DND-41 (cell line): ENCODE measurements at regions not wholly inside any gene's neighbourhood (a gene's known extent, or its start where the extent isn't known, plus 50 kb on each side); places are given as distances from the start of the nearest gene placed in this dataset.

Experiments
- ATAC-seq: fragments of 200-7000 bp; cut with Tn5 transposase; 3 replicates; pipeline ENCODE4 v1.9.1; 2021; ENCODE audit warnings: low read depth; ENCODE audit not compliant: insufficient read depth
- DNase-seq: peaks from one replicate; pipeline ENCODE4 v3.0.0-alpha.2; 2020
- H2AFZ ChIP-seq: 2 replicates; pipeline ENCODE4 v1.6.0; 2012; ENCODE audit warnings: low read depth, low read length
- H3K27ac ChIP-seq: 2 replicates; pipeline ENCODE4 v1.5.1; 2012; ENCODE audit warnings: low read length, inconsistent platforms
- H3K27me3 ChIP-seq: fragments of 200-600 bp; sonication (generic); 2 replicates; pipeline ENCODE4 v1.6.0; 2012; ENCODE audit warnings: low read length, mild to moderate bottlenecking, inconsistent platforms; ENCODE audit not compliant: insufficient read depth, poor library complexity
- H3K36me3 ChIP-seq: 2 replicates; pipeline ENCODE4 v1.5.1; 2012; ENCODE audit warnings: low read length, inconsistent platforms; ENCODE audit not compliant: insufficient read depth
- H3K4me1 ChIP-seq: 2 replicates; pipeline ENCODE4 v1.5.1; 2012; ENCODE audit warnings: mild to moderate bottlenecking, low read length; ENCODE audit not compliant: insufficient read depth
- H3K4me2 ChIP-seq: 2 replicates; pipeline ENCODE4 v1.6.0; 2012; ENCODE audit warnings: mild to moderate bottlenecking, moderate library complexity, low read length, inconsistent platforms; ENCODE audit not compliant: insufficient read depth
- H3K4me3 ChIP-seq, 2 experiments: fragments of 200-600 bp in 1 of 2; shearing (Covaris generic) in 1 of 2; 2 replicates each; pipeline ENCODE4 v1.5.1; 2012 to 2016; ENCODE audit warnings: inconsistent platforms in 2 of 2, low read length in 2 of 2, mild to moderate bottlenecking in 2 of 2, low read depth in 1 of 2, moderate library complexity in 1 of 2
- H3K79me2 ChIP-seq: 2 replicates; pipeline ENCODE4 v1.6.0; 2012; ENCODE audit warnings: low read length, inconsistent platforms; ENCODE audit not compliant: insufficient read depth
- H3K9ac ChIP-seq: 2 replicates; pipeline ENCODE4 v1.6.0; 2012; ENCODE audit warnings: low read depth, mild to moderate bottlenecking, inconsistent platforms, low read length, moderate library complexity
- H3K9me3 ChIP-seq: 2 replicates; pipeline ENCODE4 v1.5.1; 2012; ENCODE audit warnings: low read length, moderate library complexity, mild to moderate bottlenecking, inconsistent platforms; ENCODE audit not compliant: insufficient read depth, severe bottlenecking
- H4K20me1 ChIP-seq: 2 replicates; pipeline ENCODE4 v1.6.0; 2012; ENCODE audit warnings: low read length; ENCODE audit not compliant: insufficient read depth
- CTCF ChIP-seq: IDR thresholded peaks from 2 replicates; pipeline ENCODE4 v1.5.1; 2012; ENCODE audit warnings: borderline replicate concordance, low read length, moderate library complexity, mild to moderate bottlenecking; ENCODE audit not compliant: poor library complexity, severe bottlenecking; ENCODE audit errors: extremely low read depth
- EZH2 ChIP-seq: IDR thresholded peaks from 3 replicates; pipeline ENCODE4 v1.6.1; 2012; ENCODE audit warnings: borderline replicate concordance, low read depth, mild to moderate bottlenecking, moderate library complexity, low read length, inconsistent platforms; ENCODE audit not compliant: severe bottlenecking

- no peaks in the 10 kb centered on the region for H3K27me3 ChIP-seq
- no peak overlapping the region for H2AFZ ChIP-seq
- H3K4me3 ChIP-seq: no peak overlapping the region
- H4K20me1 ChIP-seq: no peaks in the 10 kb centered on the region
- no peaks in the 10 kb centered on the region for H3K36me3 ChIP-seq
- no peak for DNase-seq
- H3K9me3 ChIP-seq: peaks cover under 1% of the 10 kb centered on the region
- no peaks in the 10 kb centered on the region for H3K4me1 ChIP-seq
- ATAC-seq: no peak
- H3K27ac ChIP-seq: no peak overlapping the region
- TF ChIP-seq CTCF: no peak
- TF ChIP-seq EZH2: no peak
- H3K4me2 ChIP-seq: no peak overlapping the region
- no peak overlapping the region for H3K9ac ChIP-seq
- no peaks in the 10 kb centered on the region for H3K79me2 ChIP-seq
These were observed 74.7 kb upstream of the IRX3 start for GRCh38 chr16:54361246-54361645.

- H3K79me2 ChIP-seq: no peaks in the 10 kb centered on the region
- H3K27ac ChIP-seq: no peak overlapping the region
- no peaks in the 10 kb centered on the region for H3K27me3 ChIP-seq
- H3K9ac ChIP-seq: no peak overlapping the region
- H3K4me2 ChIP-seq: no peak overlapping the region
- DNase-seq: no peak
- no peaks in the 10 kb centered on the region for H3K4me1 ChIP-seq
- no peak overlapping the region for H3K4me3 ChIP-seq
- H4K20me1 ChIP-seq: no peaks in the 10 kb centered on the region
- no peak overlapping the region for H2AFZ ChIP-seq
- ATAC-seq: no peak
- no peaks in the 10 kb centered on the region for H3K36me3 ChIP-seq
- no peak for TF ChIP-seq CTCF
- no peak for TF ChIP-seq EZH2
- peaks cover 6% of the 10 kb centered on the region for H3K9me3 ChIP-seq
These were observed 74.1 kb upstream of the IRX3 start for GRCh38 chr16:54360681-54361080.

- ATAC-seq (no peak), DNase-seq (no peak)
- peaks cover 17% of the 10 kb centered on the region for H3K9me3 ChIP-seq
- H2AFZ ChIP-seq: no peak overlapping the region
- H3K4me2 ChIP-seq: no peak overlapping the region
- H3K36me3 ChIP-seq: no peaks in the 10 kb centered on the region
- H3K4me3 ChIP-seq: no peak overlapping the region
- H3K27me3 ChIP-seq: no peaks in the 10 kb centered on the region
- no peak overlapping the region for H3K27ac ChIP-seq
- no peaks in the 10 kb centered on the region for H3K79me2 ChIP-seq
- H3K4me1 ChIP-seq: no peaks in the 10 kb centered on the region
- no peak overlapping the region for H3K9ac ChIP-seq
- H4K20me1 ChIP-seq: no peaks in the 10 kb centered on the region
- TF ChIP-seq EZH2 (no peak), CTCF (no peak)
These were observed 73.0 kb upstream of the IRX3 start for GRCh38 chr16:54359555-54359954.

GRCh38 chr16:54359081-54359480 lies 72.5 kb upstream of the IRX3 start:
- ATAC-seq (no peak), DNase-seq (no peak)
- TF ChIP-seq EZH2 (no peak), CTCF (no peak)
- Histone ChIP-seq H3K4me2 (no peak overlapping the region), H4K20me1 (no peaks in the 10 kb centered on the region), H3K27ac (no peak overlapping the region), H3K4me1 (no peaks in the 10 kb centered on the region), H3K36me3 (no peaks in the 10 kb centered on the region), H2AFZ (no peak overlapping the region), H3K4me3 (no peak overlapping the region), H3K9ac (no peak overlapping the region), H3K79me2 (no peaks in the 10 kb centered on the region), H3K27me3 (no peaks in the 10 kb centered on the region), H3K9me3 (peaks cover 22% of the 10 kb centered on the region)
